Neuron (in vitro differentiated cells): ENCODE measurements at regions not wholly inside any gene's neighbourhood (a gene's known extent, or its start where the extent isn't known, plus 50 kb on each side); places are given as distances from the start of the nearest gene placed in this dataset.
"Not testable (repeated sequence)": the region's sequence is repeated elsewhere in the genome, so short reads cannot be mapped to it uniquely, and the experiment has no call there.

ENCODE experiments used
- H2AFZ ChIP-seq: one replicate; pipeline ENCODE4 v1.6.1; 2013; ENCODE audit warnings: low read depth, mild to moderate bottlenecking, inconsistent platforms, low read length, moderate library complexity
- H3K27me3 ChIP-seq: one replicate; pipeline ENCODE4 v1.6.1; 2013; ENCODE audit warnings: low read length; ENCODE audit not compliant: insufficient read depth
- H3K36me3 ChIP-seq: one replicate; pipeline ENCODE4 v1.6.1; 2013; ENCODE audit warnings: low read length; ENCODE audit not compliant: insufficient read depth
- H3K4me1 ChIP-seq: one replicate; pipeline ENCODE4 v1.6.1; 2013; ENCODE audit warnings: low read length; ENCODE audit not compliant: insufficient read depth
- H3K4me3 ChIP-seq: 2 replicates; pipeline ENCODE4 v1.5.1; 2013; ENCODE audit warnings: mild to moderate bottlenecking, low read length, moderate library complexity
- H3K9me3 ChIP-seq: one replicate; pipeline ENCODE4 v1.6.1; 2013; ENCODE audit warnings: low read length

DNA sequence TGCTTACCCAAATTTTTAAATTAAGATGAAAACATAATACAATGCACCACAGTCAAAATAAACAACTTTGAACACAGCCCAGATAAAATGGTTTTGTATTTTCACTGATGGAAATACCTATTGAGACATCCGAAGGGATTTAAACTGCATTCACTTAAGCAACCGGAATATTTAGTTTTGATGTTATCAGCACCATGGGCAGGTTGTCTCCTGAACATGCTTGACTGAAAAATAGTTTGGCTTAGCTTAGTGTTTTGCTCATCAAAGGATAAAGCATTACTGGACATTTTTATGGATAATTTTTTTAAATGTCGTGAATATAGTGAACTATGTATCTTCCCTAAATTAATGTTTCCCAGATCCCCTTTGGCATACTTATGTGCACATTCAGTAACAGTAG lies 177.5 kb downstream of the GJA1 start:
- Histone ChIP-seq H2AFZ (no peak overlapping the region), H3K9me3 (no peaks in the 10 kb centered on the region), H3K4me1 (no peaks in the 10 kb centered on the region), H3K36me3 (no peaks in the 10 kb centered on the region), H3K4me3 (no peak overlapping the region), H3K27me3 (no peaks in the 10 kb centered on the region)

DNA sequence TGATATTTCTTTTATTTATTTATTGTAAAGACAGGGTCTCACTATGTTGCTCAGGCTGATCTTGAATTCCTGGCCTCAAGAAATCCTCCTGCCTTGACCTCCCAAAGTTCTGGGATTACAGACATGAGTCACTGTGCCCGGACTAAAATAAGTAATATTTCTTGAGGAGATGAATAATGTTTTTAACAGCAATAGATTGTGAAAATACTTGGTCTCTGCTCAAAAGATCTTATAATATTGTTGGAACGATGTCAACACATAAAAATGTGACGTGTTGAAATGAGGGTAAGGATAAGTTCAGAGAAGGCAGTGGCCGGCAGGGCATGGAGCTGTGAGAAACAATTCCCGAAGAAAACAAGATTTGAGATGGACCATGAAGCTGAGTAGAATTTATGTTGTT lies 178.7 kb downstream of the GJA1 start:
- Histone ChIP-seq H3K36me3 (no peaks in the 10 kb centered on the region), H3K4me3 (no peak overlapping the region), H2AFZ (no peak overlapping the region), H3K27me3 (no peaks in the 10 kb centered on the region), H3K9me3 (no peaks in the 10 kb centered on the region), H3K4me1 (peaks cover 3% of the 10 kb centered on the region)

DNA sequence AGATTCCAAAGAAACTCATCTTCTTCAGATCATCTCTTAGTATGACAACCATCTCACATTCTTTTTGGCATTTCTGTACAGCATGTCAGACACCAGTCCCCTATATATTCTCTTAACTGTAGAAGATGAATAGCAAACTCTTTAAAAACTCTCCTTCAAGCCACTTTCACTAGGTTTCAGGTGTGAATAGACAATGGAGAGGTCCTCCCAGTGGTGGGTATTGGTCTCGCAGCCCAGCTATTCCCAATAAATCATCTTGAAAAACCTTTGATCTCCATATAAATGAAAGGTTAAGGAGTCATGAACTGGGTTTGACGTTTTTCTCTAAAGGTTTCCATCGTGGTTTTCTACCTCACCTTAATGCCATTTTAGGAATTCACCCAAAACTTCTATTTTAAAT lies 180.0 kb downstream of the GJA1 start:
- Histone ChIP-seq H3K9me3 (no peaks in the 10 kb centered on the region), H3K4me3 (no peak overlapping the region), H3K4me1 (peaks cover 6% of the 10 kb centered on the region), H2AFZ (no peak overlapping the region), H3K36me3 (no peaks in the 10 kb centered on the region), H3K27me3 (no peaks in the 10 kb centered on the region)

DNA sequence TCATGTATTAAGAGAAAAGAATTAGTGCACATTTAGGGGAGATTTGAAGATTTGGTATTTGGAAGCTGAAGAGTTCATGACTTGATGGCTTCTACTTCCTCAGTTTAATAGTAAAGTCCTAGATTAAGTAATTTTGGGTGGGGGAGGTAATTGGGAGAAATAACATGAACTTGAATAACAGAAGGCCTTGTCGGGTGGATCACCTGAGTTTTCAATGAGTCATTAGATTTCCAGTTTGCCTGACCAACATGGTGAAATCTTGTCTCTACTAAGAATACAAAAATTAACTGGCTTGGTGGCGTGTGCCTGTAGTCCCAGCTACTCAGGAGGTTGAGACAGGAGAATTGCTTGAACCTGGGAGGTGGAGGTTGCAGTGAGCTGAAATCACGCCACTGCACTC lies 181.0 kb downstream of the GJA1 start:
- H3K9me3 ChIP-seq: no peaks in the 10 kb centered on the region
- H3K4me3 ChIP-seq: no peak overlapping the region
- no peak overlapping the region for H2AFZ ChIP-seq
- H3K27me3 ChIP-seq: no peaks in the 10 kb centered on the region
- no peaks in the 10 kb centered on the region for H3K36me3 ChIP-seq
- H3K4me1 ChIP-seq: peaks cover 6% of the 10 kb centered on the region

DNA sequence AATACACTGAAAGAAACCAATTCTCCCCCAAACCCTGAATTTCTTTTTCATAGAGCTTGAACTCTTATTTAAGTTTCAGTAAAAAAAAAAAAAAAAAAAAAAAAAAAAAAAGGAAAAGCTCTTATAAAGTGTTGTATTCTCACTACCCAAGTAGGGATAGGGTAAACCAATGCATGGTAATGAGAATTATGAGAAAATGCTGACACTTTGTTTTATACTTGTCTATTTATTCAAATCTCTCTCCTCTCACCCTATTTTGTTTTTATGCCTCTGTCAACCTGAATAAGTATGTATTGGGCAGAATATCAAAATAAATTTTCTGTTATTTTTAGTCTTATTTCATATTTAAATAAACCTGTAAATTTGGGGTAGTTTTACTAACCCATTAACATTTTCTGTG lies 181.9 kb downstream of the GJA1 start:
- Histone ChIP-seq H3K36me3 (no peaks in the 10 kb centered on the region), H3K4me3 (no peak overlapping the region), H3K9me3 (no peaks in the 10 kb centered on the region), H2AFZ (no peak overlapping the region), H3K27me3 (no peaks in the 10 kb centered on the region), H3K4me1 (peaks cover 6% of the 10 kb centered on the region)

DNA sequence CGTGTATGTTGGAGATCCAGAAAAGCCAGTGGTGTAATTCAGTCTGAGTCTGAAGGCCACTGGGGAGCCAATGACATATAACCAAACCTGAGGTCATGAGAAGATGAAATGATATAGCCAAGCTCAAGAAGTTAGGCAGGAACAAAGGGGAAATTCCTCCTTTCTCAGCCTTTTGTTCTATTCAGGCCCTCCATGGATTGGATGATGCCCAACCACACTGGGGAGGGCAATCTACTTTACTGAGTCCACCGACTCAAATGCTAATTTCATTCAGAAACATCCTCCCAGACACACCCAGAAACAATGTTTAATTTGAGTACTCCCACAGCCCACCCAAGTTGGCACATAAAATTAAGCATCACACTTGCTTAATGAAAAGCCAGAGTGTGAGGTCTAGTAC lies 183.6 kb downstream of the GJA1 start:
- no peak overlapping the region for H3K4me3 ChIP-seq
- no peaks in the 10 kb centered on the region for H3K9me3 ChIP-seq
- H2AFZ ChIP-seq: no peak overlapping the region
- H3K27me3 ChIP-seq: no peaks in the 10 kb centered on the region
- H3K36me3 ChIP-seq: no peaks in the 10 kb centered on the region
- peaks cover 6% of the 10 kb centered on the region for H3K4me1 ChIP-seq

DNA sequence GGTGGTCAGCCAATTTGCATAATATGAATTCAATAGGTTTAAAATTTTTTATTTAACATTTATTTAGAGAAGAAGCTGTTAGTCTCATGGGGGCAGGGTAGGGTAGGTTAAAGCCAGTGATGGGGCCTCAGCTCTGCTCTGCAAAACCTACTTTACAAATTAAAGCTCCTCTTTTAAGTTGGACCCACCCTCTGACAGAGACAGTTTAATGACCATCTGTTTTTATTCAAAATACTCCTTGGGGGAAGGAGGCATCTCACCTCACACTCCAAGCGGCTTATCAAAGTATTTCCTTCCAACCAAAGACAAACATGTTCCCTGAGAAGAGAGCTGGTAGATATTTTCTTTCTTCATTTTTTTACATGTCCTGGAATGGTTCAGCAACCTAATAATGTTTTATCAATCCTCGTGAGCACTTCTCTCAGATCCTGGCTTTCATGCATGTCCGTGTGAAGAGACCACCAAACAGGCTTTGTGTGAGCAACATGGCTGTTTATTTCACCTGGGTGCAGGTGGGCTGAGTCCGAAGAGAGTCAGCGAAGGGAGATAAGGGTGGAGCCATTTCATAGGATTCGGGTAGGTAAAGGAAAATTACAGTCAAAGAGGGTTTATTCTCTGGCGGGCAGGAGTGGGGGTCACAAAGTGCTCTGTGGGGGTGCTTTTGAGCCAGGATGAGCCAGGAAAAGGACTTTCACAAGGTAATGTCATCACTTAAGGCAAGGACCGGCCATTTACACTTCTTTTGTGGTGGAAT lies 184.7 kb downstream of the GJA1 start:
- Histone ChIP-seq H3K9me3 (no peaks in the 10 kb centered on the region), H2AFZ (no peak overlapping the region), H3K36me3 (no peaks in the 10 kb centered on the region), H3K4me3 (no peak overlapping the region), H3K4me1 (peaks cover 6% of the 10 kb centered on the region), H3K27me3 (no peaks in the 10 kb centered on the region)

DNA sequence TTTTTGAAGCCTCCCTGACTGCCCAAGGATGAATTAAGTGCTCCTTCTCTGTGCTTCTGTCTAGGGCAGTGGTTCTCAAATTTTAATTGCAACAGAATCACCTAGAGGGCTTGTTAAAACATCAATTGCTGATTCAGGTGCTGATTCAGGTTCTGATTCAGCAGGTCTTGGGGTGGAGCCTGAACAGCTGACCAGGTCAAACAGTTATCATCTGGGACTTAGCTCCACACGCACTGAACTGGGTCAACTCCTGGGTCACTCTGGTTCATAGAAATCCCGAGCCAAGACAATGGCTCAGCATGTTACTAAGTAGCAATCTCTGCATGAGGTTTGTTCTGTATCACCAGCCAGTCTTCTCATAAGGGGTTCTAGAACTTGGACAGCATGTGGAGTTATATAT lies 192.3 kb downstream of the GJA1 start:
- H3K36me3 ChIP-seq: no peaks in the 10 kb centered on the region
- H3K27me3 ChIP-seq: no peaks in the 10 kb centered on the region
- H3K4me1 ChIP-seq: no peaks in the 10 kb centered on the region
- no peaks in the 10 kb centered on the region for H3K9me3 ChIP-seq
- no peak overlapping the region for H3K4me3 ChIP-seq
- no peak overlapping the region for H2AFZ ChIP-seq

DNA sequence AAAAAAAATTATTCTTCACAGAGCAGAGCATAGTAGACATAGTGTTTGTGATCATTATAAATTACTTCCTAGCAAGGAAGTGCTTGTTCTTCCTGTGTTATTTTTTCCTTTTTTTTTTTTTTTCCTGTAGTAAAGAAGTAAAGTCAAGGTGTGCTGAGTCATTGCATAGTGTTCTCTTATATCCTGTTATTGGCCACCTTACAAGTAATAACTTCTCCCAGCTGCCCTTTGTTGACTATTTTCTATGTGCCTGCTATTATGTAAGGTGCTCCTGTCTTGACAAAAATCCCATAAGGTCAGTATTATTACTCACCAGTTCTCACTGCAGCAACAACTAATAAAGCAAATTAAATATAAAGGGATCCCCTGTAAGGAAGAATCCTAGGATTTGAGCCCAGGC lies 195.3 kb downstream of the GJA1 start:
- Histone ChIP-seq H3K9me3 (no peaks in the 10 kb centered on the region), H3K27me3 (no peaks in the 10 kb centered on the region), H3K36me3 (no peaks in the 10 kb centered on the region), H3K4me1 (no peaks in the 10 kb centered on the region), H2AFZ (no peak overlapping the region), H3K4me3 (no peak overlapping the region)

DNA sequence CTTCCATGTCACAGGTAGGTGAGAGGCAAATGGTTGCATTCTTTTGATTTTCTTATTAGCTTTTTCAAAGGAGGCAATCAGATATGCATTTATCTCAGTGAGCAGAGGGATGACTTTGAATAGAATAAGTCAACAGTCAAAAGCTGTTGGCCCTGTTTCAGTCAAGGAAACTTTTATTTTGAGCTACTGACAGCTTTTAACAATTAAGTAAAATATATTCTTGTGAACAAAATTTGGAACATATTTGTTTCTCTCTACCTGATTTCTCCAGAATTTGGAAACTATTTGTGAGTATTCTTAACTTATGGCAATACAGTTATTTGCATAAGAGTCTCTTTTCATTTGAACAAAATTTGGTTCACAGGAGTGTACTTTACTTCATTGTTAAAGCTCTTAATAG lies 196.3 kb downstream of the GJA1 start:
- H3K36me3 ChIP-seq, H2AFZ ChIP-seq, H3K4me1 ChIP-seq, H3K27me3 ChIP-seq, H3K4me3 ChIP-seq, H3K9me3 ChIP-seq: not testable (repeated sequence)

DNA sequence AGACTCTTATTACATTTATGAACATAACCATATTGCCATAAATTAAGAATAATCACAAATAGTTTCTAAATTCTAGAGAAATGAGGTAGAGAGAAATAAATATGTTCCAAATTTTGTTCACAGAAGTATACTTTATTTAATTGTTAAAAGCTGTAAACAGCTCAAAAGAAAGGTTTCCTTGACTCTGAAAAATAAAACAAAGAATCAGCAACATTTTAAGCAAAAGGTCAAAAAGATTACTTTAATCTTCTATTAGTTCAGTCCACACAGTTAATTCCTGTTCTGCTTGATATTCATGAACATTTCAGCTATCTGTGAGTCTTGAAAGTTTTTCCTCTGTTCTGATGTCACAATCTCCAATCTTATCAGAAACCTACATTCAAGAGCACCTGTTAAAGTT lies 197.9 kb downstream of the GJA1 start:
- no peaks in the 10 kb centered on the region for H3K9me3 ChIP-seq
- H3K4me3 ChIP-seq: no peak overlapping the region
- no peaks in the 10 kb centered on the region for H3K27me3 ChIP-seq
- H3K36me3 ChIP-seq: no peaks in the 10 kb centered on the region
- no peaks in the 10 kb centered on the region for H3K4me1 ChIP-seq
- no peak overlapping the region for H2AFZ ChIP-seq

DNA sequence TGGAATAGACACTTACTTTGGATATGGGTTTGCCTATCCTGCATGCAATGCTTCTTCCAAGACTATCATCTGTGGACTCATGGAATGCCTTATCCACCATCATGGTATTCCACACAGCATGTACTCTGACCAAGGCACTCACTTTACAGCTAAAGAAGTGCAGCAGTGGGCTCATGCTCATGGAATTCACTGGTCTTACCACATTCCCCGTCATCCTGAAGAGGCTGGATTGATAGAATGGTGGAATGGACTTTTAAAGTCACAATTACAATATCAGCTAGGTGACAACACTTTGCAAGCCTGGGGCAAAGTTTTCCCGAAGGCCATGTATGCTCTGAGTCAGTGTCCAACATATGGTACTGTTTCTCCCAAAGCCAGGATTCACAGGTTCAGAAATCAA lies 199.1 kb downstream of the GJA1 start:
- not testable (repeated sequence) for H2AFZ ChIP-seq, H3K27me3 ChIP-seq, H3K4me1 ChIP-seq, H3K36me3 ChIP-seq, H3K4me3 ChIP-seq, H3K9me3 ChIP-seq

DNA sequence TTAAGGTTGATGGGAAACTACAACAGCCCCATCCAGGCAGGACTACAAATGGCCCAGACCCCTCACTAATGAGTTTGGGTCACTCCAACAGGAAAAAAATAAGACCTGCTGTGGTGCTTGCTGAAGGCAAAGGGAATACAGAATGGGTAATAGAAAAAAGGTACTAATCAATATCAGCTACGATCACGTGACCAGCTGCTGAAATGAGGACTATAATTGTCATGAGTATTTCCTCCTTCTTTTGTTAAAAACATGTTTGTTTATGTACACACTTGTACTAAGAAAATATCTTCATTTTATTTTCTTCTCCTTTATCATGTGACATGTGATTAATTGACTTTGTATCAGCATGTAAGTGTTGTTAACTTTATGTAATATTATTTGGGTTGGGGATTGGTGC lies 199.9 kb downstream of the GJA1 start:
- no peak overlapping the region for H3K4me3 ChIP-seq
- H3K4me1 ChIP-seq: no peaks in the 10 kb centered on the region
- no peak overlapping the region for H2AFZ ChIP-seq
- no peaks in the 10 kb centered on the region for H3K36me3 ChIP-seq
- no peaks in the 10 kb centered on the region for H3K9me3 ChIP-seq
- H3K27me3 ChIP-seq: no peaks in the 10 kb centered on the region

DNA sequence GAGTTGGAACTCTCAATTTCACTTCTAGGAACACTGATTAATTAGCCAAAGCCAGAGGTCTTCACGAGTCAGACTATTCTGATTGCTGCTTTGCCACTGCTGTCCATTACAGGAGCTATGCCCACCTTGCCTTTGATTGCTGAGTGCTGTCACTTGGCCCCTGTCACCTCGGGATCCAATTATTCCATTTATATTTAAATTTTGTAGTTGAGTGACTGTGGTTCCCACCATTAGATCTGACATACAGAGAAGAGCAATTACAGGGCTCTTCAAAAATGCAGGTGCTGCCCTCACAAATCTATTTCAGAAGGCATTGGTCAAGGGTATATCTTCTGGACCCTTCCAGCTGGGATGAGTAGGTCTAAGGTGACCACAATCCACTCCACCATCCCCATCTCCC lies 200.8 kb downstream of the GJA1 start:
- not testable (repeated sequence) for H3K9me3 ChIP-seq, H2AFZ ChIP-seq, H3K4me3 ChIP-seq, H3K36me3 ChIP-seq, H3K27me3 ChIP-seq, H3K4me1 ChIP-seq
